ENCODE measurements at regions not wholly inside any gene's neighbourhood (a gene's known extent, or its start where the extent isn't known, plus 50 kb on each side); places are given as distances from the start of the nearest gene placed in this dataset.

- TF ChIP-seq, protein P1, sequence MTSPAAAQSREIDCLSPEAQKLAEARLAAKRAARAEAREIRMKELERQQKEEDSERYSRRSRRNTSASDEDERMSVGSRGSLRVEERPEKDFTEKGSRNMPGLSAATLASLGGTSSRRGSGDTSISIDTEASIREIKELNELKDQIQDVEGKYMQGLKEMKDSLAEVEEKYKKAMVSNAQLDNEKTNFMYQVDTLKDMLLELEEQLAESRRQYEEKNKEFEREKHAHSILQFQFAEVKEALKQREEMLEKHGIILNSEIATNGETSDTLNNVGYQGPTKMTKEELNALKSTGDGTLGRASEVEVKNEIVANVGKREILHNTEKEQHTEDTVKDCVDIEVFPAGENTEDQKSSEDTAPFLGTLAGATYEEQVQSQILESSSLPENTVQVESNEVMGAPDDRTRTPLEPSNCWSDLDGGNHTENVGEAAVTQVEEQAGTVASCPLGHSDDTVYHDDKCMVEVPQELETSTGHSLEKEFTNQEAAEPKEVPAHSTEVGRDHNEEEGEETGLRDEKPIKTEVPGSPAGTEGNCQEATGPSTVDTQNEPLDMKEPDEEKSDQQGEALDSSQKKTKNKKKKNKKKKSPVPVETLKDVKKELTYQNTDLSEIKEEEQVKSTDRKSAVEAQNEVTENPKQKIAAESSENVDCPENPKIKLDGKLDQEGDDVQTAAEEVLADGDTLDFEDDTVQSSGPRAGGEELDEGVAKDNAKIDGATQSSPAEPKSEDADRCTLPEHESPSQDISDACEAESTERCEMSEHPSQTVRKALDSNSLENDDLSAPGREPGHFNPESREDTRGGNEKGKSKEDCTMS (CRISPR knock-in tag; conservative IDR thresholded peaks at IDR 0.05): no peak
- TF ChIP-seq PRMT3 (CRISPR knock-in tag; IDR thresholded peaks at IDR 0.05; ENCODE audit: borderline replicate concordance, low read depth): no peak
- no peak for TF ChIP-seq ATAD3A (CRISPR knock-in tag; IDR thresholded peaks at IDR 0.05)
These were observed 94.0 kb upstream of the HPF1 start (continued) for GRCh38 chr4:169851750-169852149.

GRCh38 chr4:169849456-169849855, 91.7 kb upstream of the HPF1 start:
- H3K27ac ChIP-seq (ENCODE audit: extremely low read length, insufficient read depth, low read length): no peak overlapping the region
- TF ChIP-seq, protein P2, sequence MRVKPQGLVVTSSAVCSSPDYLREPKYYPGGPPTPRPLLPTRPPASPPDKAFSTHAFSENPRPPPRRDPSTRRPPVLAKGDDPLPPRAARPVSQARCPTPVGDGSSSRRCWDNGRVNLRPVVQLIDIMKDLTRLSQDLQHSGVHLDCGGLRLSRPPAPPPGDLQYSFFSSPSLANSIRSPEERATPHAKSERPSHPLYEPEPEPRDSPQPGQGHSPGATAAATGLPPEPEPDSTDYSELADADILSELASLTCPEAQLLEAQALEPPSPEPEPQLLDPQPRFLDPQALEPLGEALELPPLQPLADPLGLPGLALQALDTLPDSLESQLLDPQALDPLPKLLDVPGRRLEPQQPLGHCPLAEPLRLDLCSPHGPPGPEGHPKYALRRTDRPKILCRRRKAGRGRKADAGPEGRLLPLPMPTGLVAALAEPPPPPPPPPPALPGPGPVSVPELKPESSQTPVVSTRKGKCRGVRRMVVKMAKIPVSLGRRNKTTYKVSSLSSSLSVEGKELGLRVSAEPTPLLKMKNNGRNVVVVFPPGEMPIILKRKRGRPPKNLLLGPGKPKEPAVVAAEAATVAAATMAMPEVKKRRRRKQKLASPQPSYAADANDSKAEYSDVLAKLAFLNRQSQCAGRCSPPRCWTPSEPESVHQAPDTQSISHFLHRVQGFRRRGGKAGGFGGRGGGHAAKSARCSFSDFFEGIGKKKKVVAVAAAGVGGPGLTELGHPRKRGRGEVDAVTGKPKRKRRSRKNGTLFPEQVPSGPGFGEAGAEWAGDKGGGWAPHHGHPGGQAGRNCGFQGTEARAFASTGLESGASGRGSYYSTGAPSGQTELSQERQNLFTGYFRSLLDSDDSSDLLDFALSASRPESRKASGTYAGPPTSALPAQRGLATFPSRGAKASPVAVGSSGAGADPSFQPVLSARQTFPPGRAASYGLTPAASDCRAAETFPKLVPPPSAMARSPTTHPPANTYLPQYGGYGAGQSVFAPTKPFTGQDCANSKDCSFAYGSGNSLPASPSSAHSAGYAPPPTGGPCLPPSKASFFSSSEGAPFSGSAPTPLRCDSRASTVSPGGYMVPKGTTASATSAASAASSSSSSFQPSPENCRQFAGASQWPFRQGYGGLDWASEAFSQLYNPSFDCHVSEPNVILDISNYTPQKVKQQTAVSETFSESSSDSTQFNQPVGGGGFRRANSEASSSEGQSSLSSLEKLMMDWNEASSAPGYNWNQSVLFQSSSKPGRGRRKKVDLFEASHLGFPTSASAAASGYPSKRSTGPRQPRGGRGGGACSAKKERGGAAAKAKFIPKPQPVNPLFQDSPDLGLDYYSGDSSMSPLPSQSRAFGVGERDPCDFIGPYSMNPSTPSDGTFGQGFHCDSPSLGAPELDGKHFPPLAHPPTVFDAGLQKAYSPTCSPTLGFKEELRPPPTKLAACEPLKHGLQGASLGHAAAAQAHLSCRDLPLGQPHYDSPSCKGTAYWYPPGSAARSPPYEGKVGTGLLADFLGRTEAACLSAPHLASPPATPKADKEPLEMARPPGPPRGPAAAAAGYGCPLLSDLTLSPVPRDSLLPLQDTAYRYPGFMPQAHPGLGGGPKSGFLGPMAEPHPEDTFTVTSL (CRISPR knock-in tag; IDR thresholded peaks at IDR 0.05; ENCODE audit: borderline replicate concordance): no peak
- TF ChIP-seq, protein P3, sequence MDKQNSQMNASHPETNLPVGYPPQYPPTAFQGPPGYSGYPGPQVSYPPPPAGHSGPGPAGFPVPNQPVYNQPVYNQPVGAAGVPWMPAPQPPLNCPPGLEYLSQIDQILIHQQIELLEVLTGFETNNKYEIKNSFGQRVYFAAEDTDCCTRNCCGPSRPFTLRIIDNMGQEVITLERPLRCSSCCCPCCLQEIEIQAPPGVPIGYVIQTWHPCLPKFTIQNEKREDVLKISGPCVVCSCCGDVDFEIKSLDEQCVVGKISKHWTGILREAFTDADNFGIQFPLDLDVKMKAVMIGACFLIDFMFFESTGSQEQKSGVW (CRISPR knock-in tag; IDR thresholded peaks at IDR 0.05; ENCODE audit: borderline replicate concordance): no peak
- no peak for TF ChIP-seq MTF2 (CRISPR knock-in tag; IDR thresholded peaks at IDR 0.05; ENCODE audit: borderline replicate concordance)
- ATAC-seq (no peak), FAIRE-seq (no peak), DNase-seq (ENCODE audit: low spot score) (no peak)
- H3K4me3 ChIP-seq (replicated peaks in 1 of 3; ENCODE audit: insufficient read depth in 1 of 3, low read depth in 2 of 3, low read length in 3 of 3): no peak overlapping the region
- BruUV-seq (replicated peaks): no TSS peak
- H2AFZ ChIP-seq (ENCODE audit: low read length): no peak overlapping the region
- H3K9ac ChIP-seq (ENCODE audit: insufficient read depth, low read depth, low read length): no peak overlapping the region
- in situ Hi-C loops (cut with HindIII; ENCODE audit: extremely low pct_ligation_motif_present, low pct_unique_long_range_greater_than_20kb): no loop called here
- H3K9me3 ChIP-seq (ENCODE audit: low read length): no peaks in the 10 kb centered on the region
- no peaks in the 10 kb centered on the region for H3K4me1 ChIP-seq (ENCODE audit: insufficient read depth, low read length)
- POLR2A ChIA-PET: no interaction called here
- H3K4me2 ChIP-seq (ENCODE audit: low read depth, low read length): no peak overlapping the region
- no peaks in the 10 kb centered on the region for H3K79me2 ChIP-seq (ENCODE audit: insufficient read depth, low read length)
- WGBS (ENCODE audit: low lambda C conversion rate): 0% methylated on average over 2 of the region's 2 CpGs
- no peaks in the 10 kb centered on the region for H3K36me3 ChIP-seq (replicated peaks in 1 of 2; ENCODE audit: control insufficient read depth in 1 of 2, insufficient read depth in 2 of 2, low read length in 2 of 2)
- CTCF ChIA-PET (ENCODE audit: low intra/inter-chr PET ratio, low total read pairs): no interaction called here
- no peaks in the 10 kb centered on the region; a peak in 1 of 5 replicates for H3K27me3 ChIP-seq (ENCODE audit: control insufficient read depth in 1 of 2, insufficient read depth in 2 of 2, low read length in 2 of 2)
- intact Hi-C loops (cut with micrococcal nuclease; ENCODE audit: unreplicated experiment): no loop called here
- no peaks in the 10 kb centered on the region for H4K20me1 ChIP-seq (ENCODE audit: insufficient read depth, low read length)

Data from HepG2 (cell line).